ENCODE measurements at regions not wholly inside any gene's neighbourhood (a gene's known extent, or its start where the extent isn't known, plus 50 kb on each side); places are given as distances from the start of the nearest gene placed in this dataset.

DNA sequence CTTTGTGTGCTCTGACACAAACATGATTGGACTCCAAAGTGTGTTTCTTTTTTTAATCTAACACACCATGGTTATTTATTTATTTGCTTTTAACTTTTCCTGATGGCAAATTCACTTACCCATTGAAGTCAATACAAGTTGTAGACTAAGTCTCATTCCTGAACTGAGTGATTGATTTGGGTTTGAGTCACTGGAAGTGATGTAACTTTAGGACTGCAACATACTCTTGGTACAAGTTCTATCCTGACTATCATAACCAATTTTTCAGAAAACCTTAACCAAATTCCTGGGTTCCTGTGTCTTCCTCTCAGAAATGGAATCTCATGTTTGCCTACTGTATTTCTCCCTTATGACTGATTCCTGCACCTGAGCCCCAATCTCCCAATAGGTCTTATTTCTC is 590.0 kb upstream of the ROBO1 start:
- H3K9me3 ChIP-seq (ENCODE audit: control insufficient read depth, insufficient read depth, low read depth, low read length) = no peaks in the 10 kb centered on the region
- in situ Hi-C loops (cut with HindIII; ENCODE audit: low pct_unique_long_range_greater_than_20kb, low sequenced_read_pairs) = no loop called here

DNA sequence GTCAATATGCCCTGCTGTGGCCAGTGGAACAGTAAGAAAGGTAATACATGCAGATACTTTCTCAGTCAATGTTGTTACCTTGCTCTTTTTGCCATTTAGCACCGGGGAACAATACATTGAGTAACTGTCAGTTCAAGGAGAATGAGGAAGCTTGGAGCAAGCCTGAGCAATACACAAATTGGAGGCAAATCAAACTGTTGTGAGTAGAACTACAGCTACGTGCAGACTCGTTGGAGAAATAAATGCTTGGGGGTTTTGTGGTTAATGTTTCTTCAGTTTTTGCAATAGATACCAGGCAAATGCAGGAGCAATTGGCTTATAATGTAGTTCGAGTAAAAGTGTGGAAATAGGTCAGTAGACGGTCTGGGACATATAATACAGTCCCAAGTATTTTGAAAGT is 587.3 kb upstream of the ROBO1 start:
- H3K4me1 ChIP-seq (ENCODE audit: control insufficient read depth, insufficient read depth, low read length) = no peaks in the 10 kb centered on the region
- no peak overlapping the region for H3K27ac ChIP-seq (ENCODE audit: low read length)
- no peak for ATAC-seq
- CTCF ChIA-PET = no interaction called here
- POLR2A ChIA-PET = no interaction called here
- DNase-seq (ENCODE audit: low read depth, low spot score) = no peak
- intact Hi-C loops (cut with micrococcal nuclease; ENCODE audit: unreplicated experiment) = no loop called here
- no peaks in the 10 kb centered on the region for H3K9me3 ChIP-seq (ENCODE audit: control insufficient read depth, insufficient read depth, low read depth, low read length)
- BruUV-seq (replicated peaks) = no TSS peak
- no peaks in the 10 kb centered on the region for H3K27me3 ChIP-seq (ENCODE audit: control insufficient read depth, insufficient read depth, low read length)
- H3K36me3 ChIP-seq (ENCODE audit: control insufficient read depth, insufficient read depth, low read length) = no peaks in the 10 kb centered on the region
- TF ChIP-seq, protein P1, sequence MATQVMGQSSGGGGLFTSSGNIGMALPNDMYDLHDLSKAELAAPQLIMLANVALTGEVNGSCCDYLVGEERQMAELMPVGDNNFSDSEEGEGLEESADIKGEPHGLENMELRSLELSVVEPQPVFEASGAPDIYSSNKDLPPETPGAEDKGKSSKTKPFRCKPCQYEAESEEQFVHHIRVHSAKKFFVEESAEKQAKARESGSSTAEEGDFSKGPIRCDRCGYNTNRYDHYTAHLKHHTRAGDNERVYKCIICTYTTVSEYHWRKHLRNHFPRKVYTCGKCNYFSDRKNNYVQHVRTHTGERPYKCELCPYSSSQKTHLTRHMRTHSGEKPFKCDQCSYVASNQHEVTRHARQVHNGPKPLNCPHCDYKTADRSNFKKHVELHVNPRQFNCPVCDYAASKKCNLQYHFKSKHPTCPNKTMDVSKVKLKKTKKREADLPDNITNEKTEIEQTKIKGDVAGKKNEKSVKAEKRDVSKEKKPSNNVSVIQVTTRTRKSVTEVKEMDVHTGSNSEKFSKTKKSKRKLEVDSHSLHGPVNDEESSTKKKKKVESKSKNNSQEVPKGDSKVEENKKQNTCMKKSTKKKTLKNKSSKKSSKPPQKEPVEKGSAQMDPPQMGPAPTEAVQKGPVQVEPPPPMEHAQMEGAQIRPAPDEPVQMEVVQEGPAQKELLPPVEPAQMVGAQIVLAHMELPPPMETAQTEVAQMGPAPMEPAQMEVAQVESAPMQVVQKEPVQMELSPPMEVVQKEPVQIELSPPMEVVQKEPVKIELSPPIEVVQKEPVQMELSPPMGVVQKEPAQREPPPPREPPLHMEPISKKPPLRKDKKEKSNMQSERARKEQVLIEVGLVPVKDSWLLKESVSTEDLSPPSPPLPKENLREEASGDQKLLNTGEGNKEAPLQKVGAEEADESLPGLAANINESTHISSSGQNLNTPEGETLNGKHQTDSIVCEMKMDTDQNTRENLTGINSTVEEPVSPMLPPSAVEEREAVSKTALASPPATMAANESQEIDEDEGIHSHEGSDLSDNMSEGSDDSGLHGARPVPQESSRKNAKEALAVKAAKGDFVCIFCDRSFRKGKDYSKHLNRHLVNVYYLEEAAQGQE (IDR thresholded peaks at IDR 0.05; ENCODE audit: insufficient read depth in 1 of 2, low read depth in 2 of 2, low read length in 1 of 2) = no peak
- TF ChIP-seq SIN3A (IDR thresholded peaks at IDR 0.05; ENCODE audit: borderline replicate concordance, insufficient read depth, low read depth, low read length) = no peak
- TF ChIP-seq, protein P2, sequence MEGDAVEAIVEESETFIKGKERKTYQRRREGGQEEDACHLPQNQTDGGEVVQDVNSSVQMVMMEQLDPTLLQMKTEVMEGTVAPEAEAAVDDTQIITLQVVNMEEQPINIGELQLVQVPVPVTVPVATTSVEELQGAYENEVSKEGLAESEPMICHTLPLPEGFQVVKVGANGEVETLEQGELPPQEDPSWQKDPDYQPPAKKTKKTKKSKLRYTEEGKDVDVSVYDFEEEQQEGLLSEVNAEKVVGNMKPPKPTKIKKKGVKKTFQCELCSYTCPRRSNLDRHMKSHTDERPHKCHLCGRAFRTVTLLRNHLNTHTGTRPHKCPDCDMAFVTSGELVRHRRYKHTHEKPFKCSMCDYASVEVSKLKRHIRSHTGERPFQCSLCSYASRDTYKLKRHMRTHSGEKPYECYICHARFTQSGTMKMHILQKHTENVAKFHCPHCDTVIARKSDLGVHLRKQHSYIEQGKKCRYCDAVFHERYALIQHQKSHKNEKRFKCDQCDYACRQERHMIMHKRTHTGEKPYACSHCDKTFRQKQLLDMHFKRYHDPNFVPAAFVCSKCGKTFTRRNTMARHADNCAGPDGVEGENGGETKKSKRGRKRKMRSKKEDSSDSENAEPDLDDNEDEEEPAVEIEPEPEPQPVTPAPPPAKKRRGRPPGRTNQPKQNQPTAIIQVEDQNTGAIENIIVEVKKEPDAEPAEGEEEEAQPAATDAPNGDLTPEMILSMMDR (IDR thresholded peaks at IDR 0.05) = no peak
- TF ChIP-seq POLR2AphosphoS5 (IDR thresholded peaks at IDR 0.05; ENCODE audit: low read depth, low read length) = no peak
- TF ChIP-seq TCF7L2 (IDR thresholded peaks at IDR 0.05; ENCODE audit: low read depth, low read length) = no peak
- in situ Hi-C loops (cut with HindIII; ENCODE audit: low pct_unique_long_range_greater_than_20kb, low sequenced_read_pairs) = no loop called here
- no peak overlapping the region; a peak in 1 of 4 replicates for H3K4me3 ChIP-seq (ENCODE audit: low read depth in 2 of 2, low read length in 2 of 2)

More for the DNA sequence above, 590.0 kb upstream of the ROBO1 start:
- no peak for ATAC-seq
- Histone ChIP-seq H3K4me3 (ENCODE audit: low read depth in 2 of 2, low read length in 2 of 2) (no peak overlapping the region), H3K27me3 (ENCODE audit: control insufficient read depth, insufficient read depth, low read length) (no peaks in the 10 kb centered on the region), H3K36me3 (ENCODE audit: control insufficient read depth, insufficient read depth, low read length) (no peaks in the 10 kb centered on the region), H3K27ac (ENCODE audit: low read length) (no peak overlapping the region), H3K4me1 (ENCODE audit: control insufficient read depth, insufficient read depth, low read length) (no peaks in the 10 kb centered on the region)
- intact Hi-C loops (cut with micrococcal nuclease; ENCODE audit: unreplicated experiment) = no loop called here
- no peak for DNase-seq (ENCODE audit: low read depth, low spot score)
- no peak for TF ChIP-seq SIN3A (IDR thresholded peaks at IDR 0.05; ENCODE audit: borderline replicate concordance, insufficient read depth, low read depth, low read length)
- TF ChIP-seq POLR2AphosphoS5 (IDR thresholded peaks at IDR 0.05; ENCODE audit: low read depth, low read length) = no peak
- TF ChIP-seq, protein P1 (IDR thresholded peaks at IDR 0.05; ENCODE audit: insufficient read depth in 1 of 2, low read depth in 2 of 2, low read length in 1 of 2) = no peak
- no peak for TF ChIP-seq TCF7L2 (IDR thresholded peaks at IDR 0.05; ENCODE audit: low read depth, low read length)
- TF ChIP-seq, protein P2 (IDR thresholded peaks at IDR 0.05) = no peak
- POLR2A ChIA-PET = no interaction called here
- BruUV-seq (replicated peaks) = no TSS peak
- CTCF ChIA-PET = no interaction called here

All from Panc1 (cell line).